Endodermal cell (in vitro differentiated cells): ENCODE measurements at regions not wholly inside any gene's neighbourhood (a gene's known extent, or its start where the extent isn't known, plus 50 kb on each side); places are given as distances from the start of the nearest gene placed in this dataset.

Experiments used
- DNase-seq: peaks from one replicate; pipeline ENCODE4 v3.0.0-alpha.2; 2017
- H3K27ac ChIP-seq: 2 replicates; pipeline ENCODE4 v1.5.1; 2013; ENCODE audit warnings: mild to moderate bottlenecking, low read depth, low read length, moderate library complexity
- H3K27me3 ChIP-seq: 2 replicates; pipeline ENCODE4 v1.6.1; 2013; ENCODE audit warnings: mild to moderate bottlenecking, low read length, moderate library complexity; ENCODE audit not compliant: insufficient read depth, control insufficient read depth, poor library complexity, severe bottlenecking
- H3K36me3 ChIP-seq: 2 replicates; pipeline ENCODE4 v1.7.0; 2013; ENCODE audit warnings: mild to moderate bottlenecking, low read length, moderate library complexity; ENCODE audit not compliant: control insufficient read depth, insufficient read depth
- H3K4me1 ChIP-seq: one replicate; pipeline ENCODE4 v1.7.0; 2013; ENCODE audit warnings: low read length; ENCODE audit not compliant: control insufficient read depth, insufficient read depth
- H3K4me3 ChIP-seq: 2 replicates; pipeline ENCODE4 v1.5.1; 2013; ENCODE audit warnings: mild to moderate bottlenecking, low read length, moderate library complexity
- H3K9ac ChIP-seq: 2 replicates; pipeline ENCODE4 v1.6.1; 2013; ENCODE audit warnings: mild to moderate bottlenecking, low read length, moderate library complexity; ENCODE audit not compliant: poor library complexity, severe bottlenecking; ENCODE audit errors: extremely low read depth
- H3K9me3 ChIP-seq: 2 replicates; pipeline ENCODE4 v1.6.1; 2013; ENCODE audit warnings: mild to moderate bottlenecking, low read length, moderate library complexity; ENCODE audit not compliant: control insufficient read depth
- H3K27ac Mint-ChIP-seq: 2 replicates; pipeline ENCODE4 v1.8.0; 2020; ENCODE audit warnings: mixed read lengths
- H3K27me3 Mint-ChIP-seq: 2 replicates; pipeline ENCODE4 v1.8.0; 2021; ENCODE audit warnings: mild to moderate bottlenecking, mixed read lengths; ENCODE audit not compliant: insufficient read depth
- H3K36me3 Mint-ChIP-seq: 2 replicates; pipeline ENCODE4 v1.8.0; 2020; ENCODE audit warnings: low read depth, mixed read lengths
- H3K4me1 Mint-ChIP-seq: 2 replicates; pipeline ENCODE4 v1.8.0; 2020; ENCODE audit warnings: mixed read lengths
- H3K4me3 Mint-ChIP-seq: 2 replicates; pipeline ENCODE4 v1.8.0; 2020; ENCODE audit warnings: mild to moderate bottlenecking, moderate library complexity, mixed read lengths
- H3K9me3 Mint-ChIP-seq: 2 replicates; pipeline ENCODE4 v1.8.0; 2020; ENCODE audit warnings: mild to moderate bottlenecking, mixed read lengths
- CTCF ChIP-seq: fragments of 200-600 bp; sonication (generic); conservative IDR thresholded peaks from 2 replicates; pipeline ENCODE4 v1.5.0; 2021; ENCODE audit warnings: antibody characterized with exemption, mild to moderate bottlenecking
- WGBS, 2 experiments: methylation state at CpG; one replicate each; pipeline versions ENCODE4 v1.1.5 to v1.1.7; 2013; ENCODE audit warnings: missing lambda C conversion rate in 2 of 2, mixed read lengths in 1 of 2; ENCODE audit not compliant: insufficient coverage in 1 of 2, insufficient read length in 1 of 2; 5-methylcytosine and 5-hydroxymethylcytosine counted together

GRCh38 chr2:192419786-192420185, 225.1 kb upstream of the TMEFF2 start:
- H3K36me3 ChIP-seq, result no peaks in the 10 kb centered on the region
- no peak for DNase-seq
- 100% methylated on average over 1 of the region's 2 CpGs; no CpG with 5 or more reads in 1 of the 2 experiments for WGBS, 2 experiments
- no peak overlapping the region for H3K27ac ChIP-seq
- no peak overlapping the region for H3K4me3 Mint-ChIP-seq
- no peak overlapping the region for H3K4me3 ChIP-seq
- no peaks in the 10 kb centered on the region for H3K9me3 ChIP-seq
- no peak for TF ChIP-seq CTCF
- H3K27me3 ChIP-seq, result no peaks in the 10 kb centered on the region
- no peaks in the 10 kb centered on the region for H3K27me3 Mint-ChIP-seq
- no peaks in the 10 kb centered on the region for H3K4me1 ChIP-seq
- no peaks in the 10 kb centered on the region for H3K36me3 Mint-ChIP-seq
- H3K4me1 Mint-ChIP-seq, result no peaks in the 10 kb centered on the region
- H3K9me3 Mint-ChIP-seq, result no peaks in the 10 kb centered on the region
- no peak overlapping the region for H3K27ac Mint-ChIP-seq
- no peak overlapping the region for H3K9ac ChIP-seq

GRCh38 chr2:192416060-192416459, 221.3 kb upstream of the TMEFF2 start:
- no peak overlapping the region for H3K27ac Mint-ChIP-seq
- WGBS, 2 experiments, result 70 to 93% methylated on average over 2 to 4 of the region's 4 CpGs

GRCh38 chr2:192414794-192415193, 220.1 kb upstream of the TMEFF2 start:
- Histone ChIP-seq H3K9me3 (peaks cover 7% of the 10 kb centered on the region), H3K9ac (no peak overlapping the region), H3K36me3 (no peaks in the 10 kb centered on the region), H3K27me3 (no peaks in the 10 kb centered on the region), H3K27ac (no peak overlapping the region), H3K4me1 (no peaks in the 10 kb centered on the region), H3K4me3 (no peak overlapping the region)
- H3K27ac Mint-ChIP-seq, result no peak overlapping the region
- 90 to 93% methylated on average over 7 to 18 of the region's 18 CpGs for WGBS, 2 experiments
- no peaks in the 10 kb centered on the region for H3K36me3 Mint-ChIP-seq
- no peaks in the 10 kb centered on the region for H3K9me3 Mint-ChIP-seq
- H3K27me3 Mint-ChIP-seq, result no peaks in the 10 kb centered on the region
- DNase-seq, result no peak
- no peaks in the 10 kb centered on the region for H3K4me1 Mint-ChIP-seq
- H3K4me3 Mint-ChIP-seq, result no peak overlapping the region
- no peak for TF ChIP-seq CTCF

More at GRCh38 chr2:192416060-192416459, 221.3 kb upstream of the TMEFF2 start:
- H3K9ac ChIP-seq, result no peak overlapping the region
- Mint-ChIP-seq H3K4me1 (no peaks in the 10 kb centered on the region), H3K36me3 (no peaks in the 10 kb centered on the region), H3K4me3 (no peak overlapping the region), H3K27me3 (no peaks in the 10 kb centered on the region), H3K9me3 (no peaks in the 10 kb centered on the region)
- H3K27me3 ChIP-seq, result no peaks in the 10 kb centered on the region
- H3K9me3 ChIP-seq, result peaks cover 7% of the 10 kb centered on the region
- no peak for DNase-seq
- no peak overlapping the region for H3K27ac ChIP-seq
- no peak for TF ChIP-seq CTCF
- no peak overlapping the region for H3K4me3 ChIP-seq
- H3K4me1 ChIP-seq, result no peaks in the 10 kb centered on the region
- H3K36me3 ChIP-seq, result no peaks in the 10 kb centered on the region
